Uterus (tissue), 3 donors: ENCODE measurements at regions not wholly inside any gene's neighbourhood (a gene's known extent, or its start where the extent isn't known, plus 50 kb on each side); places are given as distances from the start of the nearest gene placed in this dataset.
"Not testable (repeated sequence)": the region's sequence is repeated elsewhere in the genome, so short reads cannot be mapped to it uniquely, and the experiment has no call there.

Experiments used
- DNase-seq, 2 donors: peaks; one replicate each; pipeline ENCODE4 v3.0.0-alpha.2; 2019 to 2020
- H3K27ac ChIP-seq, 2 donors: fragments of 200-600 bp; sonication (generic); 1 replicate in 1 of 2; 2 replicates in 1 of 2; pipeline ENCODE4 v1.5.1; 2016 to 2018
- H3K27me3 ChIP-seq, 2 donors: fragments of 200-600 bp; sonication (generic); one replicate each; pipeline ENCODE4 v1.5.1; 2018 to 2019; ENCODE audit warnings: control low read depth in 1 of 2
- H3K36me3 ChIP-seq, 2 donors: fragments of 200-600 bp; sonication (generic); one replicate each; pipeline ENCODE4 v1.5.1; 2019; ENCODE audit warnings: control low read depth in 1 of 2
- H3K4me1 ChIP-seq, 2 donors: fragments of 200-600 bp; sonication (generic); one replicate each; pipeline ENCODE4 v1.5.1; 2018 to 2019; ENCODE audit warnings: control low read depth in 1 of 2
- H3K4me3 ChIP-seq, 2 donors: fragments of 200-600 bp; sonication (generic); 1 replicate in 1 of 2; 2 replicates in 1 of 2; pipeline ENCODE4 v1.5.1; 2018 to 2019; ENCODE audit warnings: mild to moderate bottlenecking in 1 of 2
- H3K9me3 ChIP-seq, 2 donors: fragments of 200-600 bp; sonication (generic); one replicate each; pipeline ENCODE4 v1.5.1; 2019; ENCODE audit warnings: control low read depth in 1 of 2
- POLR2A ChIP-seq, 2 donors: fragments of 450-650 bp; IDR thresholded peaks; one replicate each; pipeline ENCODE4 v1.6.1; 2016; ENCODE audit warnings: antibody characterized with exemption in 2 of 2, mild to moderate bottlenecking in 1 of 2, moderate library complexity in 1 of 2
- intact Hi-C: fragments of 100-400 bp; cut with DNase I; formaldehyde crosslinking; loops from one replicate; pipeline ENCODE4 v1.15.1; 2023; ENCODE audit warnings: low total_unique reads
- TF ChIP-seq, protein P1 (sequence below), 4 experiments: fragments of 200-600 bp in 2 of 4; fragments of 450-650 bp in 2 of 4; sonication (generic) in 2 of 4; IDR thresholded peaks; one replicate each; pipeline ENCODE4 v1.5.1; 2016 to 2019; ENCODE audit warnings: antibody characterized with exemption in 4 of 4, mild to moderate bottlenecking in 2 of 4, moderate library complexity in 1 of 4
- donor health status: DM: yes; HTN: yes; CAD: no.

DNA sequence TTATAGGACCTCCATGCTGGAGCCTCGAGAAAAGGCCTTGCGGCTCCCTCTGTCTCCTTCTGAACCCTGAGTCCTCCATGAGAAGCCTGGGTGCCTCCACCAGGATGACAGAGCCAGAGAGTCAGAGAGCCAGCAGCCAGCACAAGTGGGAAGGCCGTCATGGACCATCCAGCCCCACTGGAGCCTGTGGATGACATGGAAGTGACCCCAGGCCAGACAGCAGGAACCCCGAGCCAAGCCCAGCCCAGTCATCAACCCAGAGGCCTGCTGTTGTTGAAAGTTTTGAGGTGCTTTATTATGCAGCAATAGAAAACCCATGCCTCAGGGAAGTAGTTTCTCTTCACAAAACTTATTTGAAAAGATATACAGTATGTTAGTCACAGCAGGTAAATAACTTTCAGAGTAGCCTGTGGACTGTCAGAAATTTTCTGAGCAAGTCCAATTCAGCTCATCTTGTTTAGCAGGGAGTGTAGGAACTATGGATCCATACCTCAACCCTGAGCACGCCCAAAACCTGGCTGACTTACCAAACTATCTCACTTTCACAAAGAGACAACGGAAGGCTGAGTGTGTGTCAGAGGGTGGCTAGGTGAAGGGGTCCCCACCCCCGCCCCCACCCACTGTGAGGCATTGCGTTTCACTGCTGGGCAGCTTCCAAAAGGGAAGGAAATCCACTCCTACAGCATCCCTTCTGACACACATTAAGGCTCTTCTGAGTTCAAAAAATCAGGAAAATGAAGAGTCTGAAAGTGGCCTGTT lies 79.9 kb upstream of the NDUFV2 start:
- Histone ChIP-seq H3K27me3 (no peaks in the 10 kb centered on the region), H3K27ac (peak overlapping the region in 1 of 2 donors; percentile 4), H3K36me3 (no peaks in the 10 kb centered on the region), H3K4me1 (no peaks in the 10 kb centered on the region), H3K4me3 (no peak overlapping the region), H3K9me3 (peaks cover 0 to 6% of the 10 kb centered on the region in 2 donors)
- no peak for DNase-seq
- no peak for TF ChIP-seq POLR2A (IDR thresholded peaks at IDR 0.05)
- TF ChIP-seq, protein P1, sequence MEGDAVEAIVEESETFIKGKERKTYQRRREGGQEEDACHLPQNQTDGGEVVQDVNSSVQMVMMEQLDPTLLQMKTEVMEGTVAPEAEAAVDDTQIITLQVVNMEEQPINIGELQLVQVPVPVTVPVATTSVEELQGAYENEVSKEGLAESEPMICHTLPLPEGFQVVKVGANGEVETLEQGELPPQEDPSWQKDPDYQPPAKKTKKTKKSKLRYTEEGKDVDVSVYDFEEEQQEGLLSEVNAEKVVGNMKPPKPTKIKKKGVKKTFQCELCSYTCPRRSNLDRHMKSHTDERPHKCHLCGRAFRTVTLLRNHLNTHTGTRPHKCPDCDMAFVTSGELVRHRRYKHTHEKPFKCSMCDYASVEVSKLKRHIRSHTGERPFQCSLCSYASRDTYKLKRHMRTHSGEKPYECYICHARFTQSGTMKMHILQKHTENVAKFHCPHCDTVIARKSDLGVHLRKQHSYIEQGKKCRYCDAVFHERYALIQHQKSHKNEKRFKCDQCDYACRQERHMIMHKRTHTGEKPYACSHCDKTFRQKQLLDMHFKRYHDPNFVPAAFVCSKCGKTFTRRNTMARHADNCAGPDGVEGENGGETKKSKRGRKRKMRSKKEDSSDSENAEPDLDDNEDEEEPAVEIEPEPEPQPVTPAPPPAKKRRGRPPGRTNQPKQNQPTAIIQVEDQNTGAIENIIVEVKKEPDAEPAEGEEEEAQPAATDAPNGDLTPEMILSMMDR (IDR thresholded peaks at IDR 0.05), result no peak
- intact Hi-C loops, result no loop called here

DNA sequence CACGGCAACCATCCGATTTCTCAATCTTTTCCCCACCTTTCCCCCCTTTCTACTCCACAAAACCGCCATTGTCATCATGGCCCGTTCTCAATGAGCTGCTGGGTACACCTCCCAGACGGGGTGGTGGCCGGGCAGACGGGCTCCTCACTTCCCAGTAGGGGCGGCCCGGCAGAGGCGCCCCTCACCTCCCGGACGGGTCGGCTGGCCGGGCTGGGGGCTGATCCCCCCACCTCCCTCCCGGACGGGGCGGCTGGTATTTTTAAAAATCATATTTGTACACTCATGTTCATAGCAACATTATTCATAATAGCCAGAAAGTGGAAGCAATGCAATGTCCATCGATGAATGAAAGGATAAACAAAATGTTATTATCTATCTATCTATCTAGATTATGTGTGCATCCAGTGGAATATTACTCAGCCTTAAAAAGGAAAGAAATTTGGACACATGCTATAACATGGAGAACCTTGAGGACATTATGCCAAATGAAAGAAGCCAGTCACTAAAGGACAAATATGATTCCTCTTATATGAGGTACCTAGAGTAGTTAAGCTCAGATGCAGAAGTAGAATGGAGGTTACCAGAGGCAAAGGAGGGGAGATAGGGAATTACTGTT lies 78.4 kb upstream of the NDUFV2 start:
- H3K4me1 ChIP-seq, H3K4me3 ChIP-seq, H3K9me3 ChIP-seq, DNase-seq, H3K36me3 ChIP-seq, intact Hi-C loops, H3K27me3 ChIP-seq, H3K27ac ChIP-seq: not testable (repeated sequence)

DNA sequence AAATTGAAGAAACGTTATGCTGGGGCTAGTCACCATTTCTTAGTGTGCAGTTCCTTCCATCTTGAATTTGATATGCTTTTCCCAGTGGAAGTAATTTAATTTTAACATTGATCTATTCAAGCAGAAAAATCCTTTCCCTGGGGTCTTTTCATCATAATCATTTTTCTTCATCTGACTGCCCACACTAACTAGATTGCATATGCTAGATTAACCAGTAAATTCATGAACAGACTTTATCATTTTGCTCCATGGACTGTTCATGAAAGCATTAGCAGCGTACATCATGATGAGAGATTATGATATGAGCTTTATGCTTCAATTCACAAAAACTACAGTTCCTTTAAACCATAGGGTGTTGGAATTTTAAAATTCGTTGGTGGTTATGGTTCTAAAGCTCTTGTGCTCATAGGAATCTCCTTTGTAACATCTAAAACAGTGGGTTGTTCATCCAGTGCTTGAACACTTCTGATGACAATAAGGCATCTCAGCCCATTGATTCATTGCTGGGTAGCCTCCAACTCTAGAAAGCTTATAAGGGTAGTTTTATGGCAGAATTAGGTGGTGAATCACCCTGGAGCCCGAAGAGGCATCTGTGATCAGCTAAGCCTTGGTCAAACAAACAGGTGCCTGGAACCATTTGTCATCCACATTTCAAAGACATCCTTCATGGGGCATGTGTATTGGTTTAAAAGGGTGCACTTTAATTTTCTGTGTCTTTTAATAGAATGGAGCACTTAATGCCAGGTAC lies 77.2 kb upstream of the NDUFV2 start:
- intact Hi-C loops, result no loop called here

DNA sequence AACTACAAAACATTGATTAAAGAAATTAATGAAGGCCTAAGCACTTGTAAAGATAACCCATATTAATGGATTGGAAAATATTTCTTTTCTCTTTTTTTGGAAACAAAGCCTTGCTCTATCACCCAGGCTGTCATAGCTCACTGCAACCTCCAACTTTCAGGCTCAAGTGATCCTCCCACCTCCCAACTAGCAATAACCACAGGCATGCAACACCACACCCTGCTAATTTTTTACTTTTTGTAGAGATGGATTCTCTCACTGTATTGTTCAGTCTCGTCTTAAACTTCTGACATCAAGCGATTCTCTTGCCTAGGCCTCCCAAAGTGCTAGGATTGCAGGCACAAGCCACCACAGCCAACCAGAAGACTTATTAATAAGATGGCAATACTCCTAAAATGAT lies 73.4 kb upstream of the NDUFV2 start:
- H3K27ac ChIP-seq, result no peak overlapping the region
- intact Hi-C loops, result no loop called here
- no peak overlapping the region for H3K4me3 ChIP-seq
- no peak for DNase-seq
- TF ChIP-seq, protein P1 (IDR thresholded peaks at IDR 0.05), result no peak
- no peak for TF ChIP-seq POLR2A (IDR thresholded peaks at IDR 0.05)
- H3K27me3 ChIP-seq, result no peaks in the 10 kb centered on the region
- no peaks in the 10 kb centered on the region for H3K4me1 ChIP-seq
- no peaks in the 10 kb centered on the region for H3K36me3 ChIP-seq
- no peaks in the 10 kb centered on the region for H3K9me3 ChIP-seq

More for the DNA sequence above, 77.2 kb upstream of the NDUFV2 start:
- H3K9me3 ChIP-seq, result no peaks in the 10 kb centered on the region
- no peak overlapping the region for H3K27ac ChIP-seq
- H3K4me1 ChIP-seq, result no peaks in the 10 kb centered on the region
- H3K4me3 ChIP-seq, result no peak overlapping the region
- DNase-seq, result no peak
- no peak for TF ChIP-seq POLR2A (IDR thresholded peaks at IDR 0.05)
- TF ChIP-seq, protein P1 (IDR thresholded peaks at IDR 0.05), result no peak
- no peaks in the 10 kb centered on the region for H3K36me3 ChIP-seq
- no peaks in the 10 kb centered on the region for H3K27me3 ChIP-seq

DNA sequence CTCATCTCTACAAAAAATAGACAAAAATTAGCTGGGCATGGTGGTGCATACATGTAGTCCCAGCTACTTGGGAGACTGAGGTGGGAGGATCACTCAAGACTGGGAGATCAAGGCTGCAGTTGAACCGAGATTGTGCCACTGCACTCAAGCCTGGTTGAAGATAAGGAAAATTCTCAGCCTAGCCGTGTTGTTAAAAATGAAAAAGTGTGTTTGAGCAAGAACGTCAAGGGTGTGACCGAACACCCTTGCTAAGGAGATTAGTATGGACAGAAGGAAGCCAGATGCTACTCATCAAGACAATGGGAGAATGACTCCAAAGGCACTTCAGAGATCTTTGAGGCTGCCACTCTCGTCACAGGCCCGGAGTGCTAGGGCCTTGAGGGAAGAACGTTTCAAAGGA lies 70.0 kb upstream of the NDUFV2 start:
- Histone ChIP-seq H3K9me3 (no peaks in the 10 kb centered on the region), H3K27ac (no peak overlapping the region), H3K36me3 (no peaks in the 10 kb centered on the region), H3K4me3 (no peak overlapping the region), H3K4me1 (no peaks in the 10 kb centered on the region), H3K27me3 (no peaks in the 10 kb centered on the region)
- DNase-seq, result no peak
- TF ChIP-seq, protein P1 (IDR thresholded peaks at IDR 0.05), result no peak
- TF ChIP-seq POLR2A (IDR thresholded peaks at IDR 0.05), result no peak
- intact Hi-C loops, result no loop called here
